ENCODE measurements at regions not wholly inside any gene's neighbourhood (a gene's known extent, or its start where the extent isn't known, plus 50 kb on each side); places are given as distances from the start of the nearest gene placed in this dataset.

DNA sequence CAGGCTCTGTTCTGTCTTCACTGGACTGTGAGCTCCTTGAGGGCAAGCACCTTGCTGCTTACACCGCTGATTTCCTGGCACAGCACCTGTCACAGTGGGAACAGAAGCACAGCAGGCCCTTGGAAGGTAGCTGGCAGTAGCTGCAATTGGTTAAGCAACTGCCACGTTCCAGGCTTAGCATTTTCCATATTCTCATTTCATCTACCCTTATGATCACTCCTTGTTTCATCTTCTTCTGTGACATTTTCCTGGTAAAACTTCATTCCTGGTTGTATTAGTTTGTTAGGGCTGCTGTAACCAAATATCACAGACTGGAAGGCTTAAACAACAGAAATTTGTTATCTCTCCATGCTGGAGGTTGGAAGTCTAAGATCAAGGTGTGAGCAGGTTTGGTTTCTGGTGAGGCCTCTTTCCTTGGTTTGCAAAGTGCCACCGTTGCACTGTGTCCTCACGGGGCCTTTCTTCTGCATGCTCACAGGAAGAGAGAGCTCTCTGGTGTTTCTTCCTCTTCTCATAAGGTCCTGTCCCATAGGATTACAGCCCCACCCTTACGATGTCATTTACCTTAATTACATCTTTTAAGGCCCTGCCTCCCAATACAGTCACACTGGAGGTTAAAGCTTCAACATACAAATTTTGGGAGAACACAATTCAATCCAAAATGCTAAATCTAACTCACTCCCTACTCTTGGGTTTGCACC lies 121.7 kb upstream of the CPSF6 start:
- no peak for ATAC-seq
- no peak for TF ChIP-seq CSDC2 (CRISPR knock-in tag; IDR thresholded peaks at IDR 0.05)
- no peak for TF ChIP-seq BACH2 (CRISPR knock-in tag; IDR thresholded peaks at IDR 0.05; ENCODE audit: borderline replicate concordance)
- TF ChIP-seq CREB5 (CRISPR knock-in tag; IDR thresholded peaks at IDR 0.05; ENCODE audit: low read depth) = no peak
- TF ChIP-seq ARNTL (CRISPR knock-in tag; IDR thresholded peaks at IDR 0.05; ENCODE audit: borderline replicate concordance, low read depth) = no peak
- no peak for TF ChIP-seq ZC3H10 (CRISPR knock-in tag; IDR thresholded peaks at IDR 0.05)
- no peak for TF ChIP-seq TCF4 (CRISPR knock-in tag; IDR thresholded peaks at IDR 0.05; ENCODE audit: borderline replicate concordance)

DNA sequence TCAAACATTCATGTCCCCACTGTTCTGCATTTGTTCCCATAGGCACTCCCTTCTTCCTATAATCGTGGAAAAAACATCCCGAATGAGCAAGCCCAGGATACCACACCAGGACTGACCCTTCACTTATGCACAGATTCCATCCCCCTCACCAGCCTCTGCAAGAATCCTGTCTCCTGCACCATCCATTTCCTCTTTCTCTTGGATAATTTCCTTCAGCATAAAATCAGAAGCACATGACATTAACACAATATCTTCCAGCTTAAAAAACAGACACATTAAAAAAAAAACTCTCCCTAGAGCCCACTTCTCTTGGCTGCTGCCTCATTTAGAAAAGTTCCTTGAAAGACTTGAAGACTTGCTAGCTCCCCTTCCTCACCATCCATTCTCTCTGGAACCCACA lies 120.9 kb upstream of the CPSF6 start:
- ATAC-seq = no peak

DNA sequence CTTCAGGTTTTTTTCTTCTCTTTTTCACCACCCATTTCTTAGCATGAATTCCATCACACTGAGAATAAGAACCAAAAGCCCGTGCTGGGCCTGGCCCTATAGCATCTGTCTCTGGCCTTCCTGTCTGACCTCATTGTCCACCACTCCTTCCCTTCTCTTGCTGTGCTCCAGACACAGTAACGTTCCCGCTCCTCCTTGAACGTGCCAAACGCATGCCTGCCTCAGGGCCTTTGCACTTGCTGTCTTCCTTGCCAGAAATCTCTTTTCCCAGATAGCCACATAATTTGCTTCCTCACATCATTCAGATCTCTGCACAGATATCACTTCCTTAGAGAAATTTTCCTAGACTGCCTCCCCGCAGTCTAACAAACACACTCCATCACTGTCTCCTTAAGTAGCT lies 119.6 kb upstream of the CPSF6 start:
- no peak for ATAC-seq
- TF ChIP-seq POU6F1 (CRISPR knock-in tag; IDR thresholded peaks at IDR 0.05; ENCODE audit: borderline replicate concordance, low read depth) (no peak), ZNF8 (CRISPR knock-in tag; IDR thresholded peaks at IDR 0.05) (no peak), GLIS3 (CRISPR knock-in tag; IDR thresholded peaks at IDR 0.05) (no peak), TCF4 (CRISPR knock-in tag; IDR thresholded peaks at IDR 0.05; ENCODE audit: borderline replicate concordance) (no peak), ZC3H10 (CRISPR knock-in tag; IDR thresholded peaks at IDR 0.05) (no peak)
- TF ChIP-seq, protein P1, sequence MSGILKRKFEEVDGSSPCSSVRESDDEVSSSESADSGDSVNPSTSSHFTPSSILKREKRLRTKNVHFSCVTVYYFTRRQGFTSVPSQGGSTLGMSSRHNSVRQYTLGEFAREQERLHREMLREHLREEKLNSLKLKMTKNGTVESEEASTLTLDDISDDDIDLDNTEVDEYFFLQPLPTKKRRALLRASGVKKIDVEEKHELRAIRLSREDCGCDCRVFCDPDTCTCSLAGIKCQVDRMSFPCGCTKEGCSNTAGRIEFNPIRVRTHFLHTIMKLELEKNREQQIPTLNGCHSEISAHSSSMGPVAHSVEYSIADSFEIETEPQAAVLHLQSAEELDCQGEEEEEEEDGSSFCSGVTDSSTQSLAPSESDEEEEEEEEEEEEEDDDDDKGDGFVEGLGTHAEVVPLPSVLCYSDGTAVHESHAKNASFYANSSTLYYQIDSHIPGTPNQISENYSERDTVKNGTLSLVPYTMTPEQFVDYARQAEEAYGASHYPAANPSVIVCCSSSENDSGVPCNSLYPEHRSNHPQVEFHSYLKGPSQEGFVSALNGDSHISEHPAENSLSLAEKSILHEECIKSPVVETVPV (CRISPR knock-in tag; IDR thresholded peaks at IDR 0.05) = no peak

More for the DNA sequence above, 120.9 kb upstream of the CPSF6 start:
- no peak for TF ChIP-seq TSHZ2 (CRISPR knock-in tag; IDR thresholded peaks at IDR 0.05)
- no peak for TF ChIP-seq ZFP30 (CRISPR knock-in tag; IDR thresholded peaks at IDR 0.05)
- no peak for TF ChIP-seq CSDC2 (CRISPR knock-in tag; IDR thresholded peaks at IDR 0.05)
- TF ChIP-seq, protein P1 (CRISPR knock-in tag; IDR thresholded peaks at IDR 0.05) = no peak
- TF ChIP-seq POU6F1 (CRISPR knock-in tag; IDR thresholded peaks at IDR 0.05; ENCODE audit: borderline replicate concordance, low read depth) = no peak
- TF ChIP-seq TCF4 (CRISPR knock-in tag; IDR thresholded peaks at IDR 0.05; ENCODE audit: borderline replicate concordance) = no peak
- TF ChIP-seq, protein P2, sequence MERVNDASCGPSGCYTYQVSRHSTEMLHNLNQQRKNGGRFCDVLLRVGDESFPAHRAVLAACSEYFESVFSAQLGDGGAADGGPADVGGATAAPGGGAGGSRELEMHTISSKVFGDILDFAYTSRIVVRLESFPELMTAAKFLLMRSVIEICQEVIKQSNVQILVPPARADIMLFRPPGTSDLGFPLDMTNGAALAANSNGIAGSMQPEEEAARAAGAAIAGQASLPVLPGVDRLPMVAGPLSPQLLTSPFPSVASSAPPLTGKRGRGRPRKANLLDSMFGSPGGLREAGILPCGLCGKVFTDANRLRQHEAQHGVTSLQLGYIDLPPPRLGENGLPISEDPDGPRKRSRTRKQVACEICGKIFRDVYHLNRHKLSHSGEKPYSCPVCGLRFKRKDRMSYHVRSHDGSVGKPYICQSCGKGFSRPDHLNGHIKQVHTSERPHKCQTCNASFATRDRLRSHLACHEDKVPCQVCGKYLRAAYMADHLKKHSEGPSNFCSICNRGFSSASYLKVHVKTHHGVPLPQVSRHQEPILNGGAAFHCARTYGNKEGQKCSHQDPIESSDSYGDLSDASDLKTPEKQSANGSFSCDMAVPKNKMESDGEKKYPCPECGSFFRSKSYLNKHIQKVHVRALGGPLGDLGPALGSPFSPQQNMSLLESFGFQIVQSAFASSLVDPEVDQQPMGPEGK (CRISPR knock-in tag; IDR thresholded peaks at IDR 0.05; ENCODE audit: borderline replicate concordance) = no peak
- no peak for TF ChIP-seq ISL1 (CRISPR knock-in tag; IDR thresholded peaks at IDR 0.05)
